Lung (tissue), 11 donors: ENCODE measurements at regions not wholly inside any gene's neighbourhood (a gene's known extent, or its start where the extent isn't known, plus 50 kb on each side); places are given as distances from the start of the nearest gene placed in this dataset.

ENCODE experiments used
- ATAC-seq: fragments of 200-7000 bp; cut with Tn5 transposase; one replicate; pipeline ENCODE4 v1.9.1; 2020; ENCODE audit warnings: moderate number of reproducible peaks; ENCODE audit not compliant: insufficient read depth, low FRiP score
- DNase-seq, 3 donors: peaks; one replicate each; pipeline ENCODE4 v3.0.0-alpha.2; 2013 to 2017
- H3K27ac ChIP-seq, 2 donors: one replicate each; pipeline ENCODE4 v1.5.1; 2013; ENCODE audit warnings: mild to moderate bottlenecking in 2 of 2, moderate library complexity in 2 of 2, control low read depth in 1 of 2, inconsistent platforms in 1 of 2, low read depth in 1 of 2, low read length in 1 of 2
- H3K27me3 ChIP-seq, 3 donors: one replicate each; pipeline ENCODE4 v1.5.1; 2013; ENCODE audit warnings: low read length in 2 of 3; ENCODE audit not compliant: control insufficient read depth in 3 of 3, insufficient read depth in 3 of 3
- H3K36me3 ChIP-seq, 4 donors: one replicate each; pipeline ENCODE4 v1.5.1; 2013; ENCODE audit warnings: low read length in 4 of 4, mild to moderate bottlenecking in 1 of 4, moderate library complexity in 1 of 4; ENCODE audit not compliant: control insufficient read depth in 4 of 4, insufficient read depth in 4 of 4
- H3K4me1 ChIP-seq, 5 donors: one replicate each; pipeline ENCODE4 v1.5.1; 2013; ENCODE audit warnings: low read length in 5 of 5, mild to moderate bottlenecking in 2 of 5, moderate library complexity in 1 of 5; ENCODE audit not compliant: control insufficient read depth in 5 of 5, insufficient read depth in 5 of 5
- H3K4me3 ChIP-seq: one replicate; pipeline ENCODE4 v1.5.1; 2013; ENCODE audit warnings: mild to moderate bottlenecking, control low read depth, moderate library complexity
- H3K9ac ChIP-seq, 2 donors: one replicate each; pipeline ENCODE4 v1.5.1; 2013; ENCODE audit warnings: low read length in 2 of 2, control low read depth in 1 of 2; ENCODE audit not compliant: insufficient read depth in 1 of 2
- H3K9me3 ChIP-seq, 4 donors: one replicate each; pipeline ENCODE4 v1.5.1; 2013; ENCODE audit warnings: low read length in 3 of 4, mild to moderate bottlenecking in 1 of 4, moderate library complexity in 1 of 4; ENCODE audit not compliant: control insufficient read depth in 4 of 4, insufficient read depth in 3 of 4
- CTCF ChIP-seq: IDR thresholded peaks from 2 replicates; pipeline ENCODE4 v1.5.1; 2012; ENCODE audit warnings: mild to moderate bottlenecking; ENCODE audit errors: control extremely low read depth, extremely low read depth
- WGBS, 2 donors: extraction: QIAGEN DNeasy Blood & Tissue Kit; methylation state at CpG; one replicate each; pipeline ENCODE4 v1.1.7; 2013; 5-methylcytosine and 5-hydroxymethylcytosine counted together
- donor health status: control.
- donor health status: control.
- donor health status: Bipolar disorder and iron deficiency.
- donor health status: healthy.
- donor health status: DM: yes; HTN: yes; CAD: no.

GRCh38 chr12:93031028-93031427 is 101.9 kb upstream of the EEA1 start:
- no peaks in the 10 kb centered on the region for H3K9me3 ChIP-seq
- 69 to 74% methylated on average over 2 of the region's 2 CpGs for WGBS, 2 donors
- DNase-seq, result no peak
- no peak overlapping the region for H3K27ac ChIP-seq
- ATAC-seq, result no peak
- no peak overlapping the region for H3K4me3 ChIP-seq
- H3K27me3 ChIP-seq, result no peaks in the 10 kb centered on the region
- TF ChIP-seq CTCF, result no peak
- no peak overlapping the region for H3K9ac ChIP-seq
- H3K36me3 ChIP-seq, result no peaks in the 10 kb centered on the region
- peaks cover 0 to 5% (median 0%) of the 10 kb centered on the region in 5 donors for H3K4me1 ChIP-seq

GRCh38 chr12:93032758-93033157 is 103.7 kb upstream of the EEA1 start:
- no peak overlapping the region for H3K9ac ChIP-seq
- TF ChIP-seq CTCF, result no peak
- no peak overlapping the region for H3K27ac ChIP-seq
- peaks cover 0 to 5% (median 0%) of the 10 kb centered on the region in 5 donors for H3K4me1 ChIP-seq
- H3K4me3 ChIP-seq, result no peak overlapping the region
- no peaks in the 10 kb centered on the region for H3K27me3 ChIP-seq
- no peak for ATAC-seq
- H3K9me3 ChIP-seq, result no peaks in the 10 kb centered on the region
- H3K36me3 ChIP-seq, result no peaks in the 10 kb centered on the region
- peak in 2 of 3 donors; percentile 16 to 30 for DNase-seq

- Histone ChIP-seq H3K9me3 (no peaks in the 10 kb centered on the region), H3K9ac (no peak overlapping the region), H3K27me3 (no peaks in the 10 kb centered on the region), H3K27ac (no peak overlapping the region), H3K4me1 (peaks cover 0 to 5% (median 0%) of the 10 kb centered on the region in 5 donors), H3K4me3 (no peak overlapping the region), H3K36me3 (no peaks in the 10 kb centered on the region)
- TF ChIP-seq CTCF, result no peak
- 92 to 100% methylated on average over 1 of the region's 1 CpG for WGBS, 2 donors
- no peak for DNase-seq
- ATAC-seq, result no peak
Observed at GRCh38 chr12:93033948-93034347, 104.9 kb upstream of the EEA1 start.

- Histone ChIP-seq H3K27ac (no peak overlapping the region), H3K9me3 (no peaks in the 10 kb centered on the region), H3K9ac (no peak overlapping the region), H3K4me1 (peaks cover 0 to 1% (median 0%) of the 10 kb centered on the region in 5 donors), H3K27me3 (no peaks in the 10 kb centered on the region), H3K36me3 (no peaks in the 10 kb centered on the region), H3K4me3 (no peak overlapping the region)
- WGBS, 2 donors, result 82 to 90% methylated on average over 4 of the region's 4 CpGs
- no peak for DNase-seq
- ATAC-seq, result no peak
- TF ChIP-seq CTCF, result no peak
Observed at GRCh38 chr12:93039062-93039461, 110.0 kb upstream of the EEA1 start.
